NCI-H510A (cell line): ENCODE measurements at regions not wholly inside any gene's neighbourhood (a gene's known extent, or its start where the extent isn't known, plus 50 kb on each side); places are given as distances from the start of the nearest gene placed in this dataset.

Experiments
- DNase-seq: peaks from one replicate; lab custom pipeline; 2025; lab: John Stamatoyannopoulos, UW

GRCh38 chr10:55158633-55159032, 357.6 kb upstream of the PCDH15 start:
- DNase-seq: no peak

- no peak for DNase-seq
Observed at GRCh38 chr10:55146032-55146431, 345.0 kb upstream of the PCDH15 start.

- DNase-seq: no peak
Observed at GRCh38 chr10:55144001-55144400, 343.0 kb upstream of the PCDH15 start.

- DNase-seq: no peak
Observed at GRCh38 chr10:55141892-55142291, 340.9 kb upstream of the PCDH15 start.

- DNase-seq: no peak
Observed at GRCh38 chr10:55137063-55137462, 336.0 kb upstream of the PCDH15 start.

GRCh38 chr10:55104738-55105137, 303.7 kb upstream of the PCDH15 start:
- DNase-seq: no peak

- DNase-seq: no peak
Observed at GRCh38 chr10:55098452-55098851, 297.4 kb upstream of the PCDH15 start.

GRCh38 chr10:55091691-55092328, 290.8 kb upstream of the PCDH15 start:
- DNase-seq: no peak

GRCh38 chr10:55078121-55078520, 277.1 kb upstream of the PCDH15 start:
- DNase-seq: no peak

- no peak for DNase-seq
Observed at GRCh38 chr10:55065185-55065584, 264.2 kb upstream of the PCDH15 start.

- no peak for DNase-seq
Observed at GRCh38 chr10:55063811-55064210, 262.8 kb upstream of the PCDH15 start.

- no peak for DNase-seq
Observed at GRCh38 chr10:55062349-55062748, 261.3 kb upstream of the PCDH15 start.

GRCh38 chr10:55058800-55059199, 257.8 kb upstream of the PCDH15 start:
- no peak for DNase-seq

GRCh38 chr10:55051515-55051914, 250.5 kb upstream of the PCDH15 start:
- DNase-seq: no peak

GRCh38 chr10:55048830-55049498, 247.9 kb upstream of the PCDH15 start:
- no peak for DNase-seq

- DNase-seq: no peak
Observed at GRCh38 chr10:55043540-55043939, 242.5 kb upstream of the PCDH15 start.

GRCh38 chr10:55033061-55033460, 232.0 kb upstream of the PCDH15 start:
- DNase-seq: no peak

GRCh38 chr10:55024713-55025112, 223.7 kb upstream of the PCDH15 start:
- no peak for DNase-seq

GRCh38 chr10:55019439-55019838, 218.4 kb upstream of the PCDH15 start:
- DNase-seq: no peak

- DNase-seq: no peak
Observed at GRCh38 chr10:55013318-55013717, 212.3 kb upstream of the PCDH15 start.

- DNase-seq: no peak
Observed at GRCh38 chr10:55002420-55002819, 201.4 kb upstream of the PCDH15 start.

GRCh38 chr10:55001422-55001821, 200.4 kb upstream of the PCDH15 start:
- no peak for DNase-seq

- DNase-seq: no peak
Observed at GRCh38 chr10:54993148-54993547, 192.1 kb upstream of the PCDH15 start.

- no peak for DNase-seq
Observed at GRCh38 chr10:54985732-54986131, 184.7 kb upstream of the PCDH15 start.
